ENCODE measurements at regions not wholly inside any gene's neighbourhood (a gene's known extent, or its start where the extent isn't known, plus 50 kb on each side); places are given as distances from the start of the nearest gene placed in this dataset.

GRCh38 chr13:84265257-84265764, 383.0 kb upstream of the SLITRK1 start:
- TF ChIP-seq GATA2 (IDR thresholded peaks at IDR 0.05; ENCODE audit: low read depth, low read length) (no peak), GATA3 (IDR thresholded peaks at IDR 0.05; ENCODE audit: low read depth, low read length) (no peak)
